HepG2 (cell line): ENCODE measurements at regions not wholly inside any gene's neighbourhood (a gene's known extent, or its start where the extent isn't known, plus 50 kb on each side); places are given as distances from the start of the nearest gene placed in this dataset.

Experiments used
- ATAC-seq: fragments of 200-7000 bp; cut with Tn5 transposase; 3 replicates; pipeline ENCODE4 v1.9.1; 2020; ENCODE audit warnings: mild to moderate bottlenecking, moderate library complexity
- BruUV-seq: library from RNA; stranded (reverse); fragments of 400-500 nt; replicated peaks from 2 replicates; lab custom pipeline; 2021; lab: Mats Ljungman, UMichigan
- CTCF ChIA-PET: fragments of 300-600 bp; formaldehyde crosslinking; extraction: SDS; loops from one replicate; lab custom pipeline; 2021; ENCODE audit warnings: low total read pairs, inconsistent platforms, low intra/inter-chr PET ratio; lab: Yijun Ruan, JAX
- POLR2A ChIA-PET: fragments of 350-600 bp; sonication (Branson Sonifier 250); formaldehyde crosslinking; loops from one replicate; lab custom pipeline; 2020; ENCODE audit warnings: antibody characterized with exemption, inconsistent platforms; lab: Yijun Ruan, JAX
- DNase-seq: peaks from one replicate; pipeline ENCODE4 v3.0.0-alpha.2; 2015; ENCODE audit warnings: low spot score
- FAIRE-seq: peaks from 3 replicates; lab custom pipeline; 2011; peaks lifted over from hg19 to GRCh38; lab: Jason Lieb, UNC
- H2AFZ ChIP-seq: one replicate; pipeline ENCODE4 v1.6.1; 2011; ENCODE audit warnings: low read length, inconsistent platforms
- H3K27ac ChIP-seq: fragments of 300-600 bp; 3 replicates; pipeline ENCODE4 v1.8.0; 2011; ENCODE audit warnings: mixed run types, mild to moderate bottlenecking, mixed read lengths, low read length, inconsistent platforms; ENCODE audit not compliant: insufficient read depth; ENCODE audit errors: extremely low read length
- H3K27me3 ChIP-seq, 2 experiments: fragments of 200-600 bp in 1 of 2; 2 replicates in 1 of 2; 3 replicates in 1 of 2; pipeline versions ENCODE4 v1.6.0 to v1.8.0; 2011; ENCODE audit warnings: low read length in 2 of 2, mild to moderate bottlenecking in 2 of 2, moderate library complexity in 2 of 2, inconsistent platforms in 1 of 2; ENCODE audit not compliant: insufficient read depth in 2 of 2, control insufficient read depth in 1 of 2
- H3K36me3 ChIP-seq, 2 experiments: fragments of 200-600 bp in 1 of 2; replicated peaks in 1 of 2; 2 replicates in 1 of 2; 3 replicates in 1 of 2; pipeline versions ENCODE4 v1.5.1 to v1.8.0; 2011; ENCODE audit warnings: low read length in 2 of 2, inconsistent platforms in 1 of 2; ENCODE audit not compliant: insufficient read depth in 2 of 2, control insufficient read depth in 1 of 2
- H3K4me1 ChIP-seq: 2 replicates; pipeline ENCODE4 v1.5.1; 2012; ENCODE audit warnings: low read length, inconsistent platforms; ENCODE audit not compliant: insufficient read depth
- H3K4me2 ChIP-seq: 2 replicates; pipeline ENCODE4 v1.6.0; 2011; ENCODE audit warnings: low read depth, low read length, inconsistent platforms
- H3K4me3 ChIP-seq, 3 experiments: fragments of 200-600 bp in 1 of 3; sonication (generic), shearing (Covaris generic) in 1 of 3; replicated peaks in 1 of 3; 2 replicates each; pipeline ENCODE4 v1.5.1; 2011 to 2016; ENCODE audit warnings: low read length in 3 of 3, inconsistent platforms in 2 of 3, low read depth in 2 of 3, mild to moderate bottlenecking in 2 of 3, control low read depth in 1 of 3, mixed read lengths in 1 of 3; ENCODE audit not compliant: insufficient read depth in 1 of 3
- H3K79me2 ChIP-seq: one replicate; pipeline ENCODE4 v1.6.1; 2011; ENCODE audit warnings: low read length, inconsistent platforms; ENCODE audit not compliant: insufficient read depth
- H3K9ac ChIP-seq: 2 replicates; pipeline ENCODE4 v1.6.0; 2011; ENCODE audit warnings: mild to moderate bottlenecking, low read depth, low read length, inconsistent platforms; ENCODE audit not compliant: insufficient read depth
- H3K9me3 ChIP-seq: 2 replicates; pipeline ENCODE4 v1.5.1; 2012; ENCODE audit warnings: mild to moderate bottlenecking, low read length
- H4K20me1 ChIP-seq: 2 replicates; pipeline ENCODE4 v1.6.0; 2011; ENCODE audit warnings: inconsistent platforms, mild to moderate bottlenecking, low read length, moderate library complexity; ENCODE audit not compliant: insufficient read depth
- EHMT2 ChIP-seq: fragments of 200-600 bp; sonication (generic); IDR thresholded peaks from 2 replicates; pipeline ENCODE4 v1.7.0; 2017; ENCODE audit warnings: antibody characterized with exemption, low read depth, low read length, borderline replicate concordance
- MAFF ChIP-seq: IDR thresholded peaks from 2 replicates; pipeline ENCODE4 v1.6.1; 2011; ENCODE audit warnings: low read depth, low read length, improper control_type of control experiment
- NFKBIZ ChIP-seq: IDR thresholded peaks from 2 replicates; pipeline ENCODE4 v1.6.1; 2018; ENCODE audit warnings: missing genetic modification reagents, missing compliant biosample characterization
- PHF8 ChIP-seq: sonication (generic); formaldehyde crosslinking; IDR thresholded peaks from 2 replicates; pipeline ENCODE4 v1.5.0; 2020; ENCODE audit warnings: missing genetic modification reagents
- RFX1 ChIP-seq: fragments of 450-650 bp; IDR thresholded peaks from 2 replicates; pipeline ENCODE4 v1.6.1; 2017
- XBP1 ChIP-seq: sonication (generic); formaldehyde crosslinking; IDR thresholded peaks from 2 replicates; pipeline ENCODE4 v1.5.0; 2020; ENCODE audit warnings: missing genetic modification reagents
- ZKSCAN8 ChIP-seq: IDR thresholded peaks from 2 replicates; pipeline ENCODE4 v1.6.1; 2016; ENCODE audit warnings: borderline replicate concordance, missing genetic modification reagents, missing compliant biosample characterization
- ZNF570 ChIP-seq: sonication (generic); formaldehyde crosslinking; IDR thresholded peaks from 2 replicates; pipeline ENCODE4 v1.4.0; 2020; ENCODE audit warnings: mild to moderate bottlenecking, missing genetic modification reagents, borderline replicate concordance
- ZNF709 ChIP-seq: sonication (generic); formaldehyde crosslinking; IDR thresholded peaks from 2 replicates; pipeline ENCODE4 v1.5.0; 2020; ENCODE audit warnings: mild to moderate bottlenecking, missing genetic modification reagents
- WGBS: methylation state at CpG from one replicate; pipeline ENCODE4 v1.1.6; 2017; ENCODE audit warnings: low lambda C conversion rate; 5-methylcytosine and 5-hydroxymethylcytosine counted together
- in situ Hi-C: cut with HindIII; loops from 2 replicates; pipeline ENCODE4 v1.10.0; 2017; ENCODE audit warnings: low pct_unique_long_range_greater_than_20kb; ENCODE audit not compliant: extremely low pct_ligation_motif_present
- intact Hi-C: fragments of 100-400 bp; cut with micrococcal nuclease; formaldehyde crosslinking; loops from one replicate; pipeline ENCODE4 v1.10.0; 2022; ENCODE audit not compliant: unreplicated experiment
- TF ChIP-seq, protein P1 (sequence below): sonication (generic); formaldehyde crosslinking; conservative IDR thresholded peaks from 2 replicates; pipeline ENCODE4 v1.8.1; 2023; ENCODE audit warnings: missing genetic modification reagents
- TF ChIP-seq, protein P2 (sequence below): sonication (generic); formaldehyde crosslinking; IDR thresholded peaks from 2 replicates; pipeline ENCODE4 v1.8.1; 2022; ENCODE audit warnings: low read depth, mild to moderate bottlenecking, missing genetic modification reagents
- TF ChIP-seq, protein P3 (sequence below): IDR thresholded peaks from 2 replicates; pipeline ENCODE4 v1.6.1; 2012; ENCODE audit warnings: inconsistent platforms
- TF ChIP-seq, protein P4 (sequence below): sonication (generic); formaldehyde crosslinking; IDR thresholded peaks from 2 replicates; pipeline ENCODE4 v1.8.0; 2022; ENCODE audit warnings: missing genetic modification reagents, mild to moderate bottlenecking, inconsistent platforms, borderline replicate concordance
- TF ChIP-seq, protein P5 (sequence below): sonication (generic); formaldehyde crosslinking; IDR thresholded peaks from 2 replicates; pipeline ENCODE4 v1.8.0; 2022; ENCODE audit warnings: mild to moderate bottlenecking, missing genetic modification reagents, moderate library complexity

DNA sequence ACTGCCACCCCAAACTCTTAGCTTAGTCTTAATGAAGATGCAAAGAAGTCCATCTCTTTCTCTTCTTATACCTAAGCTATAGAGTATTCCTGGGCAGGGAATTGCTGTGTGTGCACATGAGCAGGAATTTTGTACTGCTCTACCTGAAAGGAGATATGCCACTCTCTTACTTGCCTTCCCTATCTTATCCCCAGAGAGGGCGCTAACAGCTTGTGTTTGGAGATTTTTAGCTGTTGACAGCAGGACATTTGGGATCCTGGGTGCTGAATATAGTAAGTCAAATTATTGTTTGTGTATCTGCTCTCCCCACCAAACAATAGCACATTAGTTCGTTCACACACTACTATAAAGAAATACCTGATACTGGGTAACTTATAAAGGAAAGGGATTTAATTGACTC lies 159.5 kb downstream of the GABRG2 start:
- no peaks in the 10 kb centered on the region for H3K4me1 ChIP-seq
- H3K4me2 ChIP-seq, result no peak overlapping the region
- no peak overlapping the region for H3K9ac ChIP-seq
- no peak overlapping the region for H3K4me3 ChIP-seq
- FAIRE-seq (no peak), ATAC-seq (no peak), DNase-seq (no peak)
- CTCF ChIA-PET, result no interaction called here
- intact Hi-C loops (no loop called here), in situ Hi-C loops (no loop called here)
- no peak overlapping the region for H2AFZ ChIP-seq
- H3K79me2 ChIP-seq, result no peaks in the 10 kb centered on the region
- 0 out of 2 replicates have a peak, but pooled peaks cover 6% of the 10 kb centered on the region for H3K9me3 ChIP-seq
- no peak overlapping the region for H3K27ac ChIP-seq
- no TSS peak for BruUV-seq
- H3K36me3 ChIP-seq, result no peaks in the 10 kb centered on the region
- no peaks in the 10 kb centered on the region for H4K20me1 ChIP-seq
- TF ChIP-seq EHMT2 (no peak), NFKBIZ (CRISPR knock-in tag) (no peak), RFX1 (no peak), ZNF570 (no peak), ZNF709 (CRISPR knock-in tag) (no peak), ZKSCAN8 (CRISPR knock-in tag) (no peak), PHF8 (CRISPR knock-in tag) (no peak), MAFF (no peak), XBP1 (CRISPR knock-in tag) (no peak)
- TF ChIP-seq, protein P1, sequence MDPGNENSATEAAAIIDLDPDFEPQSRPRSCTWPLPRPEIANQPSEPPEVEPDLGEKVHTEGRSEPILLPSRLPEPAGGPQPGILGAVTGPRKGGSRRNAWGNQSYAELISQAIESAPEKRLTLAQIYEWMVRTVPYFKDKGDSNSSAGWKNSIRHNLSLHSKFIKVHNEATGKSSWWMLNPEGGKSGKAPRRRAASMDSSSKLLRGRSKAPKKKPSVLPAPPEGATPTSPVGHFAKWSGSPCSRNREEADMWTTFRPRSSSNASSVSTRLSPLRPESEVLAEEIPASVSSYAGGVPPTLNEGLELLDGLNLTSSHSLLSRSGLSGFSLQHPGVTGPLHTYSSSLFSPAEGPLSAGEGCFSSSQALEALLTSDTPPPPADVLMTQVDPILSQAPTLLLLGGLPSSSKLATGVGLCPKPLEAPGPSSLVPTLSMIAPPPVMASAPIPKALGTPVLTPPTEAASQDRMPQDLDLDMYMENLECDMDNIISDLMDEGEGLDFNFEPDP (CRISPR knock-in tag), result no peak
- TF ChIP-seq, protein P2, sequence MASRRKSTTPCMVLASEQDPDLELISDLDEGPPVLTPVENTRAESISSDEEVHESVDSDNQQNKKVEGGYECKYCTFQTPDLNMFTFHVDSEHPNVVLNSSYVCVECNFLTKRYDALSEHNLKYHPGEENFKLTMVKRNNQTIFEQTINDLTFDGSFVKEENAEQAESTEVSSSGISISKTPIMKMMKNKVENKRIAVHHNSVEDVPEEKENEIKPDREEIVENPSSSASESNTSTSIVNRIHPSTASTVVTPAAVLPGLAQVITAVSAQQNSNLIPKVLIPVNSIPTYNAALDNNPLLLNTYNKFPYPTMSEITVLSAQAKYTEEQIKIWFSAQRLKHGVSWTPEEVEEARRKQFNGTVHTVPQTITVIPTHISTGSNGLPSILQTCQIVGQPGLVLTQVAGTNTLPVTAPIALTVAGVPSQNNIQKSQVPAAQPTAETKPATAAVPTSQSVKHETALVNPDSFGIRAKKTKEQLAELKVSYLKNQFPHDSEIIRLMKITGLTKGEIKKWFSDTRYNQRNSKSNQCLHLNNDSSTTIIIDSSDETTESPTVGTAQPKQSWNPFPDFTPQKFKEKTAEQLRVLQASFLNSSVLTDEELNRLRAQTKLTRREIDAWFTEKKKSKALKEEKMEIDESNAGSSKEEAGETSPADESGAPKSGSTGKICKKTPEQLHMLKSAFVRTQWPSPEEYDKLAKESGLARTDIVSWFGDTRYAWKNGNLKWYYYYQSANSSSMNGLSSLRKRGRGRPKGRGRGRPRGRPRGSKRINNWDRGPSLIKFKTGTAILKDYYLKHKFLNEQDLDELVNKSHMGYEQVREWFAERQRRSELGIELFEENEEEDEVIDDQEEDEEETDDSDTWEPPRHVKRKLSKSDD, result no peak
- TF ChIP-seq, protein P3, sequence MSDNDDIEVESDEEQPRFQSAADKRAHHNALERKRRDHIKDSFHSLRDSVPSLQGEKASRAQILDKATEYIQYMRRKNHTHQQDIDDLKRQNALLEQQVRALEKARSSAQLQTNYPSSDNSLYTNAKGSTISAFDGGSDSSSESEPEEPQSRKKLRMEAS, result no peak
- TF ChIP-seq, protein P4, sequence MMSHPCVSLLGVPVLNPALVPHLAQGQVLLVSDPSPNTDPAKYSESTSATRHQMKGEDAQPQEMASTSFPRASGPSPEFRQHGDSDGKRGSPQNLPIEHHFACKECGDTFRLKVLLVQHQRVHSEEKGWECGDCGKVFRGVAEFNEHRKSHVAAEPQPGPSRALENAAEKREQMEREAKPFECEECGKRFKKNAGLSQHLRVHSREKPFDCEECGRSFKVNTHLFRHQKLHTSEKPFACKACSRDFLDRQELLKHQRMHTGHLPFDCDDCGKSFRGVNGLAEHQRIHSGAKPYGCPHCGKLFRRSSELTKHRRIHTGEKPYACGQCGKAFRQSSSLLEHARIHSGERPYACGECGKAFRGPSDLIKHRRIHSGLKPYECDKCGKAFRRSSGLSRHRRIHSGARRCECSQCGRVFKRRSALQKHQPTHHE (CRISPR knock-in tag), result no peak
- TF ChIP-seq, protein P5, sequence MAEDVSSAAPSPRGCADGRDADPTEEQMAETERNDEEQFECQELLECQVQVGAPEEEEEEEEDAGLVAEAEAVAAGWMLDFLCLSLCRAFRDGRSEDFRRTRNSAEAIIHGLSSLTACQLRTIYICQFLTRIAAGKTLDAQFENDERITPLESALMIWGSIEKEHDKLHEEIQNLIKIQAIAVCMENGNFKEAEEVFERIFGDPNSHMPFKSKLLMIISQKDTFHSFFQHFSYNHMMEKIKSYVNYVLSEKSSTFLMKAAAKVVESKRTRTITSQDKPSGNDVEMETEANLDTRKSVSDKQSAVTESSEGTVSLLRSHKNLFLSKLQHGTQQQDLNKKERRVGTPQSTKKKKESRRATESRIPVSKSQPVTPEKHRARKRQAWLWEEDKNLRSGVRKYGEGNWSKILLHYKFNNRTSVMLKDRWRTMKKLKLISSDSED (CRISPR knock-in tag), result no peak
- 0% methylated on average over 2 of the region's 2 CpGs for WGBS
- POLR2A ChIA-PET, result no interaction called here
- no peaks in the 10 kb centered on the region for H3K27me3 ChIP-seq
